Rectal smooth muscle tissue (tissue), 1 donor: ENCODE measurements at regions not wholly inside any gene's neighbourhood (a gene's known extent, or its start where the extent isn't known, plus 50 kb on each side); places are given as distances from the start of the nearest gene placed in this dataset.
"Not testable (repeated sequence)": the region's sequence is repeated elsewhere in the genome, so short reads cannot be mapped to it uniquely, and the experiment has no call there.

Source experiments
- H3K27ac ChIP-seq: one replicate; pipeline ENCODE4 v1.7.0; 2013; ENCODE audit warnings: low read depth, low read length, inconsistent platforms
- H3K27me3 ChIP-seq: one replicate; pipeline ENCODE4 v1.7.0; 2013; ENCODE audit warnings: low read length; ENCODE audit not compliant: control insufficient read depth, insufficient read depth
- H3K36me3 ChIP-seq: one replicate; pipeline ENCODE4 v1.7.0; 2013; ENCODE audit warnings: low read length; ENCODE audit not compliant: control insufficient read depth, insufficient read depth
- H3K4me1 ChIP-seq: one replicate; pipeline ENCODE4 v1.7.0; 2013; ENCODE audit warnings: low read length; ENCODE audit not compliant: control insufficient read depth, insufficient read depth
- H3K4me3 ChIP-seq: one replicate; pipeline ENCODE4 v1.7.0; 2013; ENCODE audit warnings: low read length
- H3K9ac ChIP-seq: one replicate; pipeline ENCODE4 v1.7.0; 2013; ENCODE audit warnings: low read length

DNA sequence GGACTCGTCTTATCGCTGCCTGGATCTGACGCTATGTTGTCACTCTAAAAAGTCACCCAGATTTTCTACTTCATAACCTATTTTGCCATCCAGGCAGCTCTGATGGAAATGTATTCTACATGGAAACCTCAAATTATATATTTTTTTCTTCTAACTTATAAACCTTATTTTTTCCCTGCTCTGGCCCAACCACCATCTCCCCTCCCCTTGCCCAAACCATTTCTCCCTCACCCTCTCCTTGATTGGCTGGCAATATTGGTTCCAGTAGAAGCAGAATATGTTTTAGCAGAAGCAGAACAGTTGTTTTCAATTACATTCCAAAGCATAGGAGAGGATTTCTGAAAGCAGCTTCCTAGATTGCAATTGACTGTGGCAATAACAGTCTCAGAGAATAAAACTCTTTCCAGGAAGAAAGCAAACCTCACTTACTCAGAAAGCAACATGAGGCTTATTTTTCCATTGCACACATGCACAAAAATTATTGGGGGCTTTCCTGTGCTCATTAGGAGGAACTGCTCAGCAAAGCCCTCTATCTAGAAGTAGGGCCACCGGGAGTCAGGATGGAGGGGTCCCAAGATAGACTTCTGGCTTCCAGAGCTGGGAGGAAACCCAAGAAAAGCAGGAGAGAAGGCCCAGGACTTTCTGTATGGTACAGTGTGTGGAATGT is 191.8 kb downstream of the ESM1 start:
- Histone ChIP-seq H3K4me3 (no peak overlapping the region), H3K4me1 (no peaks in the 10 kb centered on the region), H3K27me3 (no peaks in the 10 kb centered on the region), H3K9ac (no peak overlapping the region), H3K27ac (no peak overlapping the region), H3K36me3 (no peaks in the 10 kb centered on the region)

DNA sequence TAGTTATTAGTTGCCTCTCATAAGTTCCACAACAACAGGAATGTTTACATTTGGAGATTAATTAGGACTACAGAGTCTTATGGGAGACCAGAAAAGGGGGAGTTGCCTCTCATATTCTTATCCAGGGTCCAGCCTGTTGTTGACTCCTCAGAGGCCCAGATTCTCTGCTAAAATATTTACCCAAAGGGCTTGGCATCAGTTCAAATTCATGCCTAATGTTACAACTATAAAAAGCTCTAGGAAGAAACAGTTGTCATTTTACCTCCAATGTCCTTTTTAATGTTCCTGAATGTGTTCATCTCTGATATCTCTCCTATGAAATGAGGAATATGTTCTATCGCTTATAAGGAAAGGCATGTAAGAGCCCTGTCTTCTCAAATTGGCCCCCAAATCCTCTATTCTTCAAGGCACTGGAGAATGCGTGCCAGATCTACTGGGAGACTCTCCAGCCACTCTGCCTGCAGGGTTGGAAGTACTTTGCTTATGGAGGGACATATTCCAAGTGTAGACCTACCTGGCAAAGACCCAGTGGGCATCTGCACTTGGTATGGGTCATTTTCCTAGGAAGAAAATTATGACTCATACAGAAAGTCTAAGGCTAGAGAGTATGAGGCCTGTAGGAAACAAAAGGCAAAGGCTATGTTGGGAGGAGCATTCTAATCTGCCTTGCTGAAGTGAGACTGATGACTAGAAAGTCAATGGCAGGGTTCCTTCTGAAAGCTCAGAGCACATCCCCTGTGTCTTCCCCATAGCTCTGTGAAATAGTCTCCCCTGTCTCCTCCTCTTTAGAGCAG is 192.6 kb downstream of the ESM1 start:
- no peak overlapping the region for H3K27ac ChIP-seq
- no peaks in the 10 kb centered on the region for H3K27me3 ChIP-seq
- H3K36me3 ChIP-seq, result no peaks in the 10 kb centered on the region
- no peaks in the 10 kb centered on the region for H3K4me1 ChIP-seq
- no peak overlapping the region for H3K9ac ChIP-seq
- H3K4me3 ChIP-seq, result no peak overlapping the region

DNA sequence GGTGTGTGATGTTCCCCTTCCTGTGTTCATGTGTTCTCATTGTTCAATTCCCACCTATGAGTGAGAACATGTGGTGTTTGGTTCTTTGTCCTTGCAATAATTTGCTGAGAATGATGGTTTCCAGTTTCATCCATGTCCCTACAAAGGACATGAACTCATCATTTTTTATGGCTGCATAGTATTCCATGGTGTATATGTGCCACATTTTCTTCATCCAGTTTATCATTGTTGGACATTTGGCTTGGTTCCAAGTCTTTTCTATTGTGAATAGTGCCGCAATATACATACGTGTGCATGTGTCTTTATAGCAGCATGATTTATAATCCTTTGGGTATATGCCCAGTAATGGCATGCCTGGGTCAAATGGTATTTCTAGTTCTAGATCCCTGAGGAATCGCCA is 197.5 kb downstream of the ESM1 start:
- not testable (repeated sequence) for H3K27ac ChIP-seq, H3K9ac ChIP-seq, H3K36me3 ChIP-seq, H3K4me1 ChIP-seq, H3K27me3 ChIP-seq, H3K4me3 ChIP-seq

DNA sequence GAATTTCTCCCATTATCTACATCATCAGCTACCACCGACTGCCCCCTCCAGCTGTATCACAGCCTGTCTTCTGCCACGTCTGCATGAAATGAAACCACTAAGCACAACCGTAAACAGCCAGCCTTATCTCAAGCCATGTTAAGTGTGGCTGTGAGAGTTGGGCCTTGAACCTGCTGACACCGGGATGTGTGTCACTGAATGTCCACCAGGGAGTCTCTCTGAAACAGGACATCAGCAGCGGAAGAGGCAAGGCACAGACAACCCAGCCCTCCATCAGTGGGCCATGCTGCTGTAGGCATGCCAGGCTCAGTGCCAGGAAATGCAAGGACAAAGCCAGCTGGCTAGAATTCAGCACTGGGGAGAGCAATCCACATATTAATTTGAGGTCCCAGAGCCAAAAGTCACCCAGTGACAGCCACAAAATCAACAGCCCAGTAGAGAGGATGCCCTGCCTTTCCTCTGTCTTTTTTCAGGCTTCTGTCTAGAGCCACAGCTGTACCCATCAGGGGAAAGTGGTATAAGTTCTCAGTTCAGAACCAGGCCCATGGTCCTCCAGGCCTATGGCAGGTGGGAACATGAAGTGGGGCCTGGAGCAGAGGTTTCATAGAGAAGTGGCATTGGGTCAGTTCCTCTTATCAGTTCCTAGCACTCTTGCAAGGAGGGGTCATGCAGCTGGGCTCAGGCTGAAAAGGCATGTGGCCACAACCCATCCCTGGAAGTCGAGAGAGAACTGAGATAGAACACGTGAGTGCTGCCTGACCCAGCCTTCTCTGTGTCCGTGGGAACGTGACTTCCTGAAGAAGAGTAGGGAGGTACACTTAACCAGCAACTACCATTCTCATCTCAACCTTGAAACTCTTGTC is 199.4 kb downstream of the ESM1 start:
- Histone ChIP-seq H3K4me3 (no peak overlapping the region), H3K36me3 (no peaks in the 10 kb centered on the region), H3K27me3 (no peaks in the 10 kb centered on the region), H3K9ac (no peak overlapping the region), H3K4me1 (no peaks in the 10 kb centered on the region), H3K27ac (no peak overlapping the region)

DNA sequence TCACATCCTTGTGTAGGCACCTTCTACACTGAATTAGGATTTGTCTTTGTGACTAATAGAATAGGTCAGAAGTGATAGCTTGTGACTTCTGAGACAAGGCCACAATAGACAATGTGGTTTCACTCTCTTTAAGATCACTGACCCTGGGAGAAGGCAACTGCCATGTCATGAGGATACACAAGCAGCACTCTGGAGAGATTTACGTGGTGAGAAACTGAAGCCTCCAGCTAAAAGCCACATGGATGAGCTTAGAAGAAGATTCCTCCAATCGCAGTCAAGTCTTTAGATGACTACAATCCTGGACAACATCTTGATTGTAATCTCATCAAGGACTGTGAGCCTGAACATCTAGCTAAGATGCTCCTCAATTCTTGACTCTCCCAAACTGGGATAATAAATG is 206.6 kb downstream of the ESM1 start:
- H3K9ac ChIP-seq, result no peak overlapping the region
- no peak overlapping the region for H3K27ac ChIP-seq
- no peaks in the 10 kb centered on the region for H3K4me1 ChIP-seq
- H3K36me3 ChIP-seq, result no peaks in the 10 kb centered on the region
- no peaks in the 10 kb centered on the region for H3K27me3 ChIP-seq
- no peak overlapping the region for H3K4me3 ChIP-seq

GRCh38 chr5:54775645-54776044 is 209.7 kb downstream of the ESM1 start:
- Histone ChIP-seq H3K9ac (no peak overlapping the region), H3K27ac (no peak overlapping the region), H3K27me3 (no peaks in the 10 kb centered on the region), H3K4me1 (no peaks in the 10 kb centered on the region), H3K4me3 (no peak overlapping the region), H3K36me3 (no peaks in the 10 kb centered on the region)

GRCh38 chr5:54774281-54775170 is 210.9 kb downstream of the ESM1 start:
- no peak overlapping the region for H3K4me3 ChIP-seq

DNA sequence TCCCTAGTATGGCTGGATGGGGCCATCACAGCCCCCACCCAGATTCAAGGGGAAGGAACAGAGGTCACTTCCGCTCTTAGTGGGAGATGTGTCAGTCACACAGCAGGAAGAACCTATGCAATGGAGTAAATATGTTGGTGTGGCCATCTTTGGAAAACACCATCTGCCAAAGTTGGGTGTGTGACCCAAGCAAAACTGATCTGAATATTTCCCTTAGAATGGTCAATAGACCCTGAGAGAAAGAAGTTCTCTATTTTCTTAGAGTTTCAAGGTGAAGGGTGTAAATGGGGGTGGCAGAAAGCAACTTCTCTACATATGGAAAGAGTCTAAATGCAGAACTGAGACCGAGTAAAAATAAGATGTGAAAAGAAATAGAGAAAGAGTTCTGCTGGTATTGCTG is 212.7 kb downstream of the ESM1 start:
- H3K4me1 ChIP-seq, result no peaks in the 10 kb centered on the region
- no peak overlapping the region for H3K27ac ChIP-seq
- no peaks in the 10 kb centered on the region for H3K27me3 ChIP-seq
- H3K4me3 ChIP-seq, result no peak overlapping the region
- no peaks in the 10 kb centered on the region for H3K36me3 ChIP-seq
- H3K9ac ChIP-seq, result no peak overlapping the region

More at GRCh38 chr5:54774281-54775170, 210.9 kb downstream of the ESM1 start:
- H3K27ac ChIP-seq, result no peak overlapping the region
- no peak overlapping the region for H3K9ac ChIP-seq
- no peaks in the 10 kb centered on the region for H3K27me3 ChIP-seq
- H3K36me3 ChIP-seq, result no peaks in the 10 kb centered on the region
- H3K4me1 ChIP-seq, result no peaks in the 10 kb centered on the region

- H3K27me3 ChIP-seq, result no peaks in the 10 kb centered on the region
- H3K9ac ChIP-seq, result no peak overlapping the region
- H3K27ac ChIP-seq, result no peak overlapping the region
- no peaks in the 10 kb centered on the region for H3K4me1 ChIP-seq
- H3K36me3 ChIP-seq, result no peaks in the 10 kb centered on the region
- no peak overlapping the region for H3K4me3 ChIP-seq
Observed at GRCh38 chr5:54772231-54772630, 213.2 kb downstream of the ESM1 start.

GRCh38 chr5:54769746-54770145 is 215.6 kb downstream of the ESM1 start:
- no peak overlapping the region for H3K4me3 ChIP-seq
- no peaks in the 10 kb centered on the region for H3K4me1 ChIP-seq
- H3K36me3 ChIP-seq, result no peaks in the 10 kb centered on the region
- no peak overlapping the region for H3K27ac ChIP-seq
- no peaks in the 10 kb centered on the region for H3K27me3 ChIP-seq
- no peak overlapping the region for H3K9ac ChIP-seq

- Histone ChIP-seq H3K4me1 (no peaks in the 10 kb centered on the region), H3K27me3 (no peaks in the 10 kb centered on the region), H3K36me3 (no peaks in the 10 kb centered on the region), H3K4me3 (no peak overlapping the region), H3K27ac (no peak overlapping the region), H3K9ac (no peak overlapping the region)
Observed at GRCh38 chr5:54769072-54769471, 216.3 kb downstream of the ESM1 start.

- H3K27me3 ChIP-seq, result no peaks in the 10 kb centered on the region
- H3K27ac ChIP-seq, result no peak overlapping the region
- H3K36me3 ChIP-seq, result no peaks in the 10 kb centered on the region
- no peak overlapping the region for H3K9ac ChIP-seq
- no peak overlapping the region for H3K4me3 ChIP-seq
- H3K4me1 ChIP-seq, result no peaks in the 10 kb centered on the region
Observed at GRCh38 chr5:54766748-54767147, 218.6 kb downstream of the ESM1 start.
